ENCODE measurements at regions not wholly inside any gene's neighbourhood (a gene's known extent, or its start where the extent isn't known, plus 50 kb on each side); places are given as distances from the start of the nearest gene placed in this dataset.

GRCh38 chr5:73395256-73395655 lies 53.3 kb downstream of the FOXD1 start:
- no peak for DNase-seq

- DNase-seq, result no peak
These were observed 54.0 kb downstream of the FOXD1 start for GRCh38 chr5:73394610-73395009.

- no peak for DNase-seq
These were observed 54.7 kb downstream of the FOXD1 start for GRCh38 chr5:73393611-73394489.

- no peak for DNase-seq
These were observed 55.8 kb downstream of the FOXD1 start for GRCh38 chr5:73392775-73393174.

- DNase-seq, result no peak
These were observed 57.1 kb downstream of the FOXD1 start for GRCh38 chr5:73391441-73391881.

- DNase-seq, result no peak
These were observed 57.6 kb downstream of the FOXD1 start for GRCh38 chr5:73390972-73391371.

- no peak for DNase-seq
These were observed 59.8 kb downstream of the FOXD1 start for GRCh38 chr5:73388740-73389139.

- no peak for DNase-seq
These were observed 60.3 kb downstream of the FOXD1 start for GRCh38 chr5:73388306-73388684.

- peak; percentile 25 for DNase-seq
These were observed 60.8 kb downstream of the FOXD1 start for GRCh38 chr5:73387601-73388305.

- DNase-seq, result no peak
These were observed 61.4 kb downstream of the FOXD1 start for GRCh38 chr5:73387149-73387591.

GRCh38 chr5:73384861-73385260 lies 63.7 kb downstream of the FOXD1 start:
- no peak for DNase-seq

- no peak for DNase-seq
These were observed 66.2 kb downstream of the FOXD1 start for GRCh38 chr5:73382401-73382740.

- no peak for DNase-seq
These were observed 66.8 kb downstream of the FOXD1 start for GRCh38 chr5:73381590-73382400.

GRCh38 chr5:73380710-73381589 lies 67.6 kb downstream of the FOXD1 start:
- no peak for DNase-seq

GRCh38 chr5:73380041-73380440 lies 68.5 kb downstream of the FOXD1 start:
- DNase-seq, result no peak

- DNase-seq, result no peak
These were observed 69.1 kb downstream of the FOXD1 start for GRCh38 chr5:73379435-73379834.

- no peak for DNase-seq
These were observed 69.8 kb downstream of the FOXD1 start for GRCh38 chr5:73378765-73379164.

- DNase-seq, result no peak
These were observed 70.5 kb downstream of the FOXD1 start for GRCh38 chr5:73378070-73378469.

- no peak for DNase-seq
These were observed 71.9 kb downstream of the FOXD1 start for GRCh38 chr5:73376618-73377170.

GRCh38 chr5:73375949-73376348 lies 72.6 kb downstream of the FOXD1 start:
- no peak for DNase-seq

GRCh38 chr5:73375191-73375545 lies 73.4 kb downstream of the FOXD1 start:
- DNase-seq, result no peak

GRCh38 chr5:73374520-73375190 lies 73.9 kb downstream of the FOXD1 start:
- DNase-seq, result no peak
